Kidney glomerular epithelial cell (primary cell): ENCODE measurements at regions not wholly inside any gene's neighbourhood (a gene's known extent, or its start where the extent isn't known, plus 50 kb on each side); places are given as distances from the start of the nearest gene placed in this dataset.
A peak's percentile ranks its signal among the peaks of the same experiment; 100 is the strongest.
"Not testable (repeated sequence)": the region's sequence is repeated elsewhere in the genome, so short reads cannot be mapped to it uniquely, and the experiment has no call there.

Source experiments
- DNase-seq: peaks from one replicate; lab custom pipeline; 2025; lab: John Stamatoyannopoulos, UW

DNA sequence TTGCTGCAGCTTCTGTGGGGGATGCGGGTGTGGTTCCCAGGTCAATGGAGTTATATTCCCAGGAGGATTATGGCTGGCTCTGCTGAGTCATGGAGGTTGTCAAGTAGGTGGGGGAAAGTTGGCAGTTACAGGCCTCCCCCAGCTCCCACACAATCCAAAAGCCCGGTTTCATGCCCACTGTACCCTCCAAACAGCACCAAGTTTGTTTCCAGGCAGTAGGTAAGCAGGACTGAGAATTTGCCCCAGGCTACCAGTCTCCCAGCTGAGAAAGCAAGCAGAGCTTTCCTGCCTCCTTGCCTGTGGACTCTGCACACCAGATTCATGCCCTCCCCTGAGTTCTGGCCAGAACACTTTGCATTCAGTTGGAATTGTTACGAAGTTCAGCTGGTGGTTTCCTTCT, 578.2 kb downstream of the MEI4 start:
- no peak for DNase-seq

GRCh38 chr6:78243519-78243918, 590.7 kb downstream of the MEI4 start:
- no peak for DNase-seq

DNA sequence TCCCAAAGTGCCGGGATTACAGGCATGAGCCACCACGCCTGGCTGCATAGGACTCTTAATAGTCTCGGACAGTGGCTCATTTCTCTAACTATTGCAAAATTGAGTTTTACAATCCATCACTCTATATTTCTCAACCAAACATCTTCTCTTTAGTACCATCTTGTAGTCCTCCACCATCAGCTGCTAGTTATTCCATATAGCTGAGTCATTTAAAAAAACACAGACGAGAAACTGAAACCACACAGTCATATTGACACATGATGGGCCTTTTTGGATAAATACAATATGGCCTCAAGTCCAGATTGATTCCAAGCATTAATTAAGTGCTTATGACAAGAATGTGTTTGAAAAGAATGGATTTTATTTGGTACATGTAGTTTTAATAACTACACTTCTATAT, 599.1 kb downstream of the MEI4 start:
- DNase-seq: no peak

- DNase-seq: no peak
Observed at GRCh38 chr6:78253618-78254017, 600.8 kb downstream of the MEI4 start.

- no peak for DNase-seq
Observed at GRCh38 chr6:78259935-78260334, 607.1 kb downstream of the MEI4 start.

GRCh38 chr6:78260427-78260826, 606.9 kb upstream of the IRAK1BP1 start:
- DNase-seq: not testable (repeated sequence)

GRCh38 chr6:78268591-78269452, 598.5 kb upstream of the IRAK1BP1 start:
- DNase-seq: no peak

DNA sequence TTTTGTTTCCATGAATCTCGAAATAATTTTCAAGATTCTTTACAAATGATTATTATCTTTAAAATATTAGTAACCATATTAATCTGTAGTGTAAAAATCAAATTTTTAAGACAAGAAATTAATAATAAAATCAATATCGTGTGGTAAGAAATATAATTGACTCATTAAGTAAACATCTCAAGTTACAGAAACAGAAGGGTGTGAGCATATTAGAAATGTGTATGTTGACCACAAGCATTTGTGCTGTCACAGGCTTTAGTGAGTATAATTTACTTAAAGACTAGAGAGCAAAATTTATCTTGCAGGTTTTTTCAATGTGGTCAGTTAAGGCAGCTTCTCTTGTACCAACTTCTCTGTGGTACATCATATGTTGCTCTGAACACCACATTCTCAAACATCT, 566.5 kb upstream of the IRAK1BP1 start:
- DNase-seq: no peak

GRCh38 chr6:78302411-78302810, 564.9 kb upstream of the IRAK1BP1 start:
- no peak for DNase-seq

- no peak for DNase-seq
Observed at GRCh38 chr6:78308025-78308424, 559.3 kb upstream of the IRAK1BP1 start.

DNA sequence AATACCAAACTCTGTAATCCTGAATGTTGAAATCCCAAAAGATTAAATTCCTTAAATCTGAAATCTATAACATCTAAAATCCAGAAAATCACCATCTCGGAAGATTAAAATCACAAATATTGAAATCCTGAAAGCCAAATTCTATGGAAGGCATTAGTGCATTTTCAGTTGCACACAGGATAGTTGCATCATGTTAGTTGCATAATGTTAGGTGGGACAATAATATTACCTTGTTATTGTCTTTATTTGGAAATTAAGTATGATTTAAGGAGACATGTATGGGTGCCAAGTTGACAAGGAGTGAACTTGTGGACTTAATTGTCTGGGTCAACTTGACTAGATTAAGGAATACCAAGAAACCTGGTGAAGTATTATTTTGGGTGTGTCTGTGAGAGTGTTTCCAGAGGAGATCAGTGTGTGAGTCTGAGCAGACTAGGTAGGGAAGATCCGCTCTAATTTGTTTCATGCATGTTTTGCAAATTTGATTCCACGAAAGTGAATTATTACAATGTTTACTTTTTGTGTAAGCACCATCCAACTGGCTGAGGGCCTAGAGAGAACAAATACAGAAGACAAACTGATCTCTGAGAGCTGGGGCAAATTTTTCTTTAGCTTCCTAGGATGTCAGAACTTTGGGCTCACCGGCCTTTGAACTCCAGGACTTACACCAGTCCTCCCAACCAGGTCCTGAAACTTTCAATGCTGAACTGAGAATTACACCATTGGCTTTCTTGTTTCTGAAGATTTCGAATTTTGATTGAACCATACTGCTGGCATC, 545.1 kb upstream of the IRAK1BP1 start:
- no peak for DNase-seq

- no peak for DNase-seq
Observed at GRCh38 chr6:78324213-78324612, 543.1 kb upstream of the IRAK1BP1 start.

DNA sequence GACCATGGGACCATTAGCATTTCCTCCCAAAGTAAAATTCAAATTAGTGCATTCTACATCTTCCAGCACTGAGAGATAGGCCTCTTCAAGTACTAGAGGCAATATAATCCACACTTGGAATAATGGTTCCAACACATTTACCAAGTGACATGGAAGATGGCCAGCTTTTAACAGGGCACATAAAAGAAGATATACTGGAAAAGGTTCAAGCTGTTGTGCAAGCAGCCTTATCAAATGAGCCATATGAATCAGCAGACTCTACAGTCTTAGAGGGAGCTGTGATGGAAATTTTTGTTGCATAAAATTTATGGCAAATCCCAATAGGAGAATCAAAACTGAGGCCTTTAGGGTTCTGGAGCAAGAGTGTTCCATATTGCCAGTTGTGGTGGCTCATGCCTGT, 526.6 kb upstream of the IRAK1BP1 start:
- no peak for DNase-seq

DNA sequence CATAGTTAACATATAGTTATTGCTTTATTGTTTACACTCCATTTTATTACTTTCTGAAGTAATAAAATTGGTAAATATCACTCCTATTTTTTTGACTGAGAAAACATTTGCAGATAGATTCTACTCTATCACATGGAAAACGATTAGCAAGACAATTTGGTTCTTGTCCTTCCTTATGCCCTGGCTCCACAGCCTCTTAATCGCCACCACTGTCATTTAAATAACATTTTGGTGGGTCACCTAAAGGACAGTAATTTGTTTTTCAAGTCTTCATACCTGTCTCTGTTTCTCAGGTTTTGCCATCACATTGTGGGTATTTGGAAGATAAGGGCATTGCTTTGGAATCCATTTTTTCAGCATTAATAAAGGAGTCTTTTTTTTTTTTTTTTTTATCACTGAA, 521.5 kb upstream of the IRAK1BP1 start:
- no peak for DNase-seq

GRCh38 chr6:78347191-78347916, 520.0 kb upstream of the IRAK1BP1 start:
- peak; percentile 10 for DNase-seq

DNA sequence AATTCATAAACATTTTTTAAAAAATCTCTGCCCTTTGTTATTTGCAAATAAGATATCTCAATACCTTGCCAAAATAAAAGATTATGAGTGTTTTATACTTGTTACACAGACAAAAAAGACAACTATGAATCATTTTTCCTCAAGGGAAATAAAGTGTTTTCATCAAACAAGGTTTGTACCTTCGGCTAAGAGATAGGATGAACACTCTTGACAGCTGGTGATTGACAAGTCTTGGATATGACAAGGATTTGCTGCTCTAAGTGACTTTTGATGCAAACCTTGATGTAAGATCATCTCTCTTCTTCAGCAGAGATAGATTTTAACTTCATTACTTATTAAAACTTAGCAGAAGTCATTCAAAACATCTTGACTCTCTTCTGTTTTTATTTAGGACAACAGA, 514.3 kb upstream of the IRAK1BP1 start:
- no peak for DNase-seq

DNA sequence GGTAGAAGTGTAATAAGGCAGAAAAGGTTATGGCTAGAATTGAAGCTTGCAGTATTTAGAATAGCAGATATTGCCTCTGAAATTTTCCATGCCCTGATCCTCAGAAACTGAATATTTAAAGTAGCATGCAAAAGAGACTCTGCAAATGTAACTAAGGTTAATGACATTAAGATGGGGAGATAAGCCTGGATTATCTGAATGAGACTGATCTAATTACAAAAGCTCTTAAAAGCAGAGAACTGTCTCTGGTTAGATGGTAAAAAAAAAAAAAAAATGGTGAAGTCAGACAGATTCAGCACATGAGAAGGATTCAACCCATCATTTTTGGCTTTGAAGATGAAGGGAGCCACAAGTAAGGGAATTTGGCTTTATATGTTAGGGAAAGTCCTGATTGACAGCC, 503.7 kb upstream of the IRAK1BP1 start:
- no peak for DNase-seq

DNA sequence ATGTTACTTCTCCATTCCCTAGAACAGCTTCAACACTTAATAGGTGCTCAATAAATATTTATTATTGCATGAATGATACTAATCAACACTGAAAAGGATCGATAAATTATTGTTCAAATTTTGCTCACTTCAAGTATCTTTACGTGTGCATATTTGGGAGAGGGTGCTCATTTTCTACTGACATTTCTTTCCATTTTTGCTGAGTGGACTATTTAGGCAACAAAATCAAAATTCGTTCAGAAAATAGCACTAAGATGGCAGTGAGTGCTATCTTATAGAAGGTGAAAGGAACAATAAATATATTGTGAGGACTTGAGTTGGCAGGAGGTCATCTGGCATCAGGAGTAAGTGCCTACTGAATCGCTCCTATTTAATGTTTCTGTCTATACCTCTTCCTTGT, 501.9 kb upstream of the IRAK1BP1 start:
- DNase-seq: no peak

DNA sequence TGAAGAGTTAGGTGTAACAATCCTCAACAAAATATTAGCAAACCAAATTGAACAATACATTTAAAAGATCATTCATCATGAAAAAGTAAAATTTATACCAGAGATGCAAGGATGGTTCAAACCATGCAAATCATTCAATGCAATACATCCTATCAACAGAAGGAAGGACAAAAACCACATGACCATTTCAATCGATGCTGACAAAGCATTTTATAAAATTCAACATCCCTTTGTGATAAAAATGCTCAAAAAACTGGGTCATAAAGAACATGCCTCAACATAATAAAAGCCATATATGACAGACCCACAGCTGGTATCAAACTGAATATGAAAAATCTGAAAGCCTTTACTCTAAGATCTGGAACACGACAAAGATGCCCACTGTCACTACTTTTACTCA, 490.3 kb upstream of the IRAK1BP1 start:
- DNase-seq: no peak

GRCh38 chr6:78379982-78380381, 487.4 kb upstream of the IRAK1BP1 start:
- no peak for DNase-seq

GRCh38 chr6:78380541-78380940, 486.8 kb upstream of the IRAK1BP1 start:
- no peak for DNase-seq

GRCh38 chr6:78383968-78384367, 483.4 kb upstream of the IRAK1BP1 start:
- DNase-seq: no peak

GRCh38 chr6:78386854-78387253, 480.5 kb upstream of the IRAK1BP1 start:
- DNase-seq: not testable (repeated sequence)
